Psoas muscle (tissue), 7 donors: ENCODE measurements at regions not wholly inside any gene's neighbourhood (a gene's known extent, or its start where the extent isn't known, plus 50 kb on each side); places are given as distances from the start of the nearest gene placed in this dataset.

Experiments used
- ATAC-seq, 4 donors: fragments of 200-7000 bp; cut with Tn5 transposase; one replicate each; pipeline ENCODE4 v1.9.1; 2020; ENCODE audit warnings: moderate library complexity in 3 of 4, mild to moderate bottlenecking in 2 of 4
- DNase-seq, 2 donors: peaks; one replicate each; pipeline ENCODE4 v3.0.0-alpha.2; 2020
- H3K27ac ChIP-seq: fragments of 200-600 bp; one replicate; pipeline ENCODE4 v1.8.0; 2022
- H3K27me3 ChIP-seq, 3 donors: fragments of 200-600 bp in 1 of 3; one replicate each; pipeline versions ENCODE4 v1.6.1 to v1.8.0; 2013 to 2022; ENCODE audit warnings: low read length in 2 of 3, mild to moderate bottlenecking in 2 of 3, moderate library complexity in 1 of 3; ENCODE audit not compliant: insufficient read depth in 3 of 3
- H3K36me3 ChIP-seq, 2 donors: fragments of 200-600 bp in 1 of 2; one replicate each; pipeline versions ENCODE4 v1.6.1 to v1.8.0; 2013 to 2022; ENCODE audit warnings: low read depth in 1 of 2, mild to moderate bottlenecking in 1 of 2, moderate library complexity in 1 of 2; ENCODE audit not compliant: insufficient read depth in 1 of 2
- H3K4me1 ChIP-seq: fragments of 200-600 bp; one replicate; pipeline ENCODE4 v1.8.0; 2022
- H3K4me3 ChIP-seq: fragments of 200-600 bp; one replicate; pipeline ENCODE4 v1.8.0; 2022; ENCODE audit warnings: mild to moderate bottlenecking
- H3K9me3 ChIP-seq: fragments of 200-600 bp; one replicate; pipeline ENCODE4 v1.8.0; 2022
- WGBS, 3 donors: extraction: QIAGEN DNeasy Blood & Tissue Kit; methylation state at CpG; one replicate each; pipeline versions ENCODE4 v1.1.6 to v1.1.7; 2013; 5-methylcytosine and 5-hydroxymethylcytosine counted together
- intact Hi-C, 2 donors: fragments of 100-400 bp; cut with DNase I; formaldehyde crosslinking; loops; one replicate each; pipeline versions ENCODE4 v1.11.0 to v1.14.2; 2022
- TF ChIP-seq, protein P1 (sequence below): fragments of 200-600 bp; IDR thresholded peaks from one replicate; pipeline ENCODE4 v1.8.0; 2022; ENCODE audit warnings: antibody characterized with exemption
- donor health status: healthy with polysubstance abuse.
- donor health status: DM: no; HTN: no; CAD: no; lungs with moderate emphysema.
- donor health status: Bipolar disorder and iron deficiency.
- donor health status: healthy.
- donor health status: DM: yes; HTN: yes; CAD: no.
- donor health status: DM: no; HTN: no; CAD: no.
- donor health status: DM: yes; HTN: yes; CAD: no.

DNA sequence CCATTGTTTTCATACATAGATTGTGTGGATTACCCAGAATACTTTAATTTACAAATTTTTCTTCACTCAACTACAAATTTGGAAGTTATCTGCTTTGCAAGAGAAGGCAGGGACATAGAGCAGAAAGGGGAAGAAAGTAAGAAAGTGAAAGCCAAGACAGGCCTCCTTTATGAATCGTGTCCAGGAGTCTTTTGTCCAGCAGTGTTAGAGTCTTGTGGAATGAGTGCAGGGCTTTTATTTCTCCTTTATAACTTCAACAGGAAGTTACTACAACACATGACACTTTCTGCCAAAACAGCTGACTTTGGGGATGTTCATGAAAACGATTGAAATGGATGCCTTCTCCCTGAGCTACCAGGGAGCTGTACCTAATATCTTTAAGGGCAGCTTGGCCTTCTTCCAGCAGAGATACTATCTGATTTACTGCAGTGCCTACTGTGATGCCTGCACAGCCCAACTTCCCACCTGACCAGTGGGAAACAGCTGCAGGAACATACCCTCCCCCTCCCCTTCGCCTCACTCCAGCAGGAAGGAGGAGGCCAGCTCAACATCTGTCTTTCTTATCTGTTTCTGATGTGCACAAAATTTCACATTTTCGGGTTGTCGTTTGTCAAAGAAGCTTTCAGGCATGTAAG lies 557.7 kb upstream of the SLIT2 start:
- ATAC-seq = no peak

DNA sequence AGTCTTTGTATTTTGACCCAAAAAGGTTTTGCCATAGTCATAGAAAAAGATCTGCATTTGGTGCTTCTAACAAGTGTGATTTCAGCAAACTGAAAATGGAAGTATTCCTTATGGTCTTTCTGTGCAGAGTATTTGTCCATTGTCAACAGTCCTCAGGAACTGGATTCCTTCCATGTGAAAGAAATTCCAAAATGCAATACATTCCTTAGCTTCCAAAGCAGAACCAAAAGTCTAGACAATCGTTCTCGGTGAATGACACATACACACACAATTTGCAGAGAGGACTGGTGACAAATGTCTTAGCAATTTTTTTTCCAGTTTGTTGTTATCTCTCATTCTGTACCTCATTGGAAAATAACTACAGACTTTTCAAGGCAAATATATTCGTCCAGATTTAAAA lies 562.2 kb upstream of the SLIT2 start:
- Histone ChIP-seq H3K9me3 (no peaks in the 10 kb centered on the region), H3K4me1 (no peaks in the 10 kb centered on the region), H3K36me3 (no peaks in the 10 kb centered on the region), H3K27ac (no peak overlapping the region), H3K4me3 (no peak overlapping the region), H3K27me3 (no peaks in the 10 kb centered on the region)
- ATAC-seq (no peak), DNase-seq (no peak)
- intact Hi-C loops = no loop called here
- WGBS, 3 donors = 27 to 48% (median 34%) methylated on average over 3 of the region's 3 CpGs
- TF ChIP-seq, protein P1, sequence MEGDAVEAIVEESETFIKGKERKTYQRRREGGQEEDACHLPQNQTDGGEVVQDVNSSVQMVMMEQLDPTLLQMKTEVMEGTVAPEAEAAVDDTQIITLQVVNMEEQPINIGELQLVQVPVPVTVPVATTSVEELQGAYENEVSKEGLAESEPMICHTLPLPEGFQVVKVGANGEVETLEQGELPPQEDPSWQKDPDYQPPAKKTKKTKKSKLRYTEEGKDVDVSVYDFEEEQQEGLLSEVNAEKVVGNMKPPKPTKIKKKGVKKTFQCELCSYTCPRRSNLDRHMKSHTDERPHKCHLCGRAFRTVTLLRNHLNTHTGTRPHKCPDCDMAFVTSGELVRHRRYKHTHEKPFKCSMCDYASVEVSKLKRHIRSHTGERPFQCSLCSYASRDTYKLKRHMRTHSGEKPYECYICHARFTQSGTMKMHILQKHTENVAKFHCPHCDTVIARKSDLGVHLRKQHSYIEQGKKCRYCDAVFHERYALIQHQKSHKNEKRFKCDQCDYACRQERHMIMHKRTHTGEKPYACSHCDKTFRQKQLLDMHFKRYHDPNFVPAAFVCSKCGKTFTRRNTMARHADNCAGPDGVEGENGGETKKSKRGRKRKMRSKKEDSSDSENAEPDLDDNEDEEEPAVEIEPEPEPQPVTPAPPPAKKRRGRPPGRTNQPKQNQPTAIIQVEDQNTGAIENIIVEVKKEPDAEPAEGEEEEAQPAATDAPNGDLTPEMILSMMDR = no peak

More for the DNA sequence above, 557.7 kb upstream of the SLIT2 start:
- Histone ChIP-seq H3K36me3 (no peaks in the 10 kb centered on the region), H3K27ac (no peak overlapping the region), H3K27me3 (no peaks in the 10 kb centered on the region), H3K4me3 (no peak overlapping the region), H3K9me3 (no peaks in the 10 kb centered on the region), H3K4me1 (no peaks in the 10 kb centered on the region)
- intact Hi-C loops = no loop called here
- 6 to 10% (median 7%) methylated on average over 5 of the region's 5 CpGs for WGBS, 3 donors
- TF ChIP-seq, protein P1 = no peak
- no peak for DNase-seq

DNA sequence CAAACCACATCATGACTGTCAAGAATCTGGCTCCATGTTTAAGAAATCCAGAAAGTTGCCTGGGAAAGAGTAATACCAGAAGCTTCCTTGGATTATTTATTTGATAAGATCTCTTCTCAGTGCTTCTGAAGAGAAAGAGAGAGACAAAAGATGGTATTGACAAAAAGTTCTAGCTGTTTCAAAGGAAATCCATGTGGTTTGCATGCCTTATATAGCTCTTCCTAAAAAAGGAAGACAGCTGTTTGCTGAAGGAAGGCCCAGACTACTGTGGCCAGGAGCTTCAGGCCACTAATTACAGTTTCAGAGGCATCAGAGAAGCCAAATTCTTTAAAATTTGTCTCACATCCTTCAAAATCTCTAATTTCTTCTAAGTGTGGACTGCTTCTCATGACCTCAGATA lies 565.2 kb upstream of the SLIT2 start:
- H3K27ac ChIP-seq = no peak overlapping the region
- H3K27me3 ChIP-seq = no peaks in the 10 kb centered on the region
- H3K4me1 ChIP-seq = no peaks in the 10 kb centered on the region
- ATAC-seq (no peak), DNase-seq (no peak)
- H3K4me3 ChIP-seq = no peak overlapping the region
- TF ChIP-seq, protein P1 = no peak
- no peaks in the 10 kb centered on the region for H3K36me3 ChIP-seq
- no peaks in the 10 kb centered on the region for H3K9me3 ChIP-seq
- intact Hi-C loops = no loop called here

DNA sequence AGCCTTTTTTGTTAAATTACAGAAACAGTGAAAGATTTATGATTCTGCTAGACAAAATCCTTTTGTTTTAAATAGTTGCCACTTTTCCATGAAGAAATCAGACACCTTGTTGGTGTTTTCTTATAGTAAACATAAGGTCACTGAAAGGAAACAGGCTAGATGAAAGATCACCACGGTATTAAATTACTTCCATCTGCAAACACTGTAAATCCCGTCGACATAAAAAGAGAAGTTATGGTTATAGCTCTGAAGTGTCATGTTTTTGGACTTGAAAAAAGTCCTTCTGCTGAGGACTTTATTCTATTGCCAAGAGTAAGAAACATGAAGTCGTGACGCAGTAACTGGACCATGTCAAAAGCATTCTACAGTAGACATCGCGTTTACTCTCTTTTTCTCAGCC lies 567.6 kb upstream of the SLIT2 start:
- Histone ChIP-seq H3K36me3 (no peaks in the 10 kb centered on the region), H3K27ac (no peak overlapping the region), H3K4me1 (no peaks in the 10 kb centered on the region), H3K9me3 (no peaks in the 10 kb centered on the region), H3K4me3 (no peak overlapping the region), H3K27me3 (no peaks in the 10 kb centered on the region)
- TF ChIP-seq, protein P1 = no peak
- intact Hi-C loops = no loop called here
- 24 to 38% (median 26%) methylated on average over 7 of the region's 7 CpGs for WGBS, 3 donors
- DNase-seq (no peak), ATAC-seq (no peak)

DNA sequence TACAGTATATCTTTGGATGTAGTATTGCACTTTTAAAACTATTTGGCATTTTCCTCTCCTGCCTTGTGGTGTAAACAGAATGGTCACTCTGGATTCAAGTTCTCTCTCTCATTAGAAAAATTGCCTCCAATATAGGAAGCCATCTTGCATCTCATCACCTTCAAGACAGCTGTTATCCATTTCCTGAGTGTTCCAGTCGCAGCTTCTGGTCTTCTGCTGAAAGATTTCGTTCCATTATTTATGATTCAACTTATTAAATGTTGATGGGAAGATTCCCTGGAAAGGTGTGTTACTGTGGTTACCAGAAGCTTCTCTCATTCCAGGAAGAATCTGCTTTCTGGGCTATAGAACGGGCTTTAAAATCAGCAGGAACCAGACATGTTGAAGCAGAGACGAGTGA lies 568.3 kb upstream of the SLIT2 start:
- no peaks in the 10 kb centered on the region for H3K36me3 ChIP-seq
- TF ChIP-seq, protein P1 = no peak
- intact Hi-C loops = no loop called here
- H3K27ac ChIP-seq = no peak overlapping the region
- H3K4me1 ChIP-seq = no peaks in the 10 kb centered on the region
- ATAC-seq (no peak), DNase-seq (no peak)
- H3K9me3 ChIP-seq = no peaks in the 10 kb centered on the region
- H3K4me3 ChIP-seq = no peak overlapping the region
- H3K27me3 ChIP-seq = no peaks in the 10 kb centered on the region
- WGBS, 3 donors = 46 to 64% (median 49%) methylated on average over 4 of the region's 4 CpGs
